ENCODE measurements at regions not wholly inside any gene's neighbourhood (a gene's known extent, or its start where the extent isn't known, plus 50 kb on each side); places are given as distances from the start of the nearest gene placed in this dataset.

GRCh38 chr5:158602981-158603380, 496.7 kb downstream of the EBF1 start:
- TF ChIP-seq CTCF (IDR thresholded peaks at IDR 0.05) (no peak), POLR2A (IDR thresholded peaks at IDR 0.05) (no peak)
